ENCODE measurements at regions not wholly inside any gene's neighbourhood (a gene's known extent, or its start where the extent isn't known, plus 50 kb on each side); places are given as distances from the start of the nearest gene placed in this dataset.

DNA sequence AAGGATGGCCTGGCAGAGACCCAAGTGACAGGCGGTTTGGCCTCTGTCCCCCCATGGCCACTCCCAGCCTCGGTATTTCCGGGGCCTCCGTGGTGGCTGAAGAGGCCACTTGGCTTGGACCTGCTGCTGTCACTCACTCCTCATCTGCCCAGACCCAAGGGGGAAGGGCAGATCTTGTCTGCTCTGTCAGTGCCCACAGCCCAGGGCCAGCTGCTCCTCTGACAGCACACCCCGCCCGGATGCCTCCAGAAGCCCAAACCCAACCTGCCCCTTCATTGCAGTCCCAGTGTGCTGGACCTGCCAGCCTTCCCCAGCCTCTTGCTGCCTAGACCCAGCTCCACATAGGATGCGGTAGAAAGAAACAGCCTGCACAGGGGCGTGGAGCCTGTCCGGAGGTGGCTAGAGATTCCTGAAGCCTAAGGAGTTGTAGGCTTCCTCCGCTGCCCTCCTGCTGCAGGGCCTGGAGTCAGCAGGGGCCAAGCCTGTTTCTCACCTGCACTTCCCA lies 52.0 kb downstream of the MAGEF1 start:
- TF ChIP-seq, protein P1, sequence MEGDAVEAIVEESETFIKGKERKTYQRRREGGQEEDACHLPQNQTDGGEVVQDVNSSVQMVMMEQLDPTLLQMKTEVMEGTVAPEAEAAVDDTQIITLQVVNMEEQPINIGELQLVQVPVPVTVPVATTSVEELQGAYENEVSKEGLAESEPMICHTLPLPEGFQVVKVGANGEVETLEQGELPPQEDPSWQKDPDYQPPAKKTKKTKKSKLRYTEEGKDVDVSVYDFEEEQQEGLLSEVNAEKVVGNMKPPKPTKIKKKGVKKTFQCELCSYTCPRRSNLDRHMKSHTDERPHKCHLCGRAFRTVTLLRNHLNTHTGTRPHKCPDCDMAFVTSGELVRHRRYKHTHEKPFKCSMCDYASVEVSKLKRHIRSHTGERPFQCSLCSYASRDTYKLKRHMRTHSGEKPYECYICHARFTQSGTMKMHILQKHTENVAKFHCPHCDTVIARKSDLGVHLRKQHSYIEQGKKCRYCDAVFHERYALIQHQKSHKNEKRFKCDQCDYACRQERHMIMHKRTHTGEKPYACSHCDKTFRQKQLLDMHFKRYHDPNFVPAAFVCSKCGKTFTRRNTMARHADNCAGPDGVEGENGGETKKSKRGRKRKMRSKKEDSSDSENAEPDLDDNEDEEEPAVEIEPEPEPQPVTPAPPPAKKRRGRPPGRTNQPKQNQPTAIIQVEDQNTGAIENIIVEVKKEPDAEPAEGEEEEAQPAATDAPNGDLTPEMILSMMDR (IDR thresholded peaks at IDR 0.05) = no peak
- Mint-ChIP-seq H3K36me3 (peaks cover 0 to 1% of the 10 kb centered on the region in 2 donors), H3K27me3 (ENCODE audit: low read depth in 3 of 3) (peaks cover 4 to 10% (median 6%) of the 10 kb centered on the region in 3 donors)

DNA sequence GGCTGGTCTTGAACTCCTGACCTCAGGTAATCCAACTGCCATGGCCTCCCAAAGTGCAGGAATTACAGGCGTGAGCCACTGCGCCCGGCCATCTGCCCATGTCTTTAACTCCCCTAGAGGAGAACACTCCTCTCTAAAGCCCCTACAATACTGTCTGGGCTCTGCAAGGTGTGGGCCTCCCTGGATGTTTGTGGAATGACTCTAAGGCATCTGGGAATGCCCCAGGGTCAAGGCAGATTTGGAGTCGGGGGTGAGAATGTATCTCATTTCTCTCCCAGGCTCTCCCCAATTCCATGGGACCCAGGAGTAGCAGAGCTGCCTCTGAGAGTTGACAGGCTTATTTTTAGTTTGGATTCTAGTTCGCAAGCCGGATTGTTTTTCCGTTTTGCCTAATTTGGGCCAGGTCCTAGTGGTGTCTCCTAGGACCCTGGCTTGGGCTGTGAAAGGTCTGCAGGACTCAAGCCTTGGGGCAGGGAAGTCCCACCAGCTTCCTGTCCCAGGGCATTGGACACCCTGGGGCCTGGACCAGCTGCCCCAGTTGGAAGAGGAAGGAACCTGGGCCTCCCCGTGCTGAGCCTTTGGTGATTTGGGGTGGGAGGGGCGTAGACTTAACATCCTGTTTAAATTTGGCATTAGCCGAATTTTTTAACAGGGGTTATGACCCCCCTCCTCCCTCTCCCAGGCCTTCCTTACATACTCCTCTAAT lies 53.5 kb downstream of the MAGEF1 start:
- Histone ChIP-seq H3K9ac (ENCODE audit: insufficient read depth, low read length, poor library complexity, severe bottlenecking) (no peak overlapping the region), H3K27me3 (ENCODE audit: control insufficient read depth in 2 of 2, insufficient read depth in 2 of 2, low read length in 2 of 2) (no peaks in the 10 kb centered on the region), H3K9me3 (replicated peaks in 1 of 2; ENCODE audit: control insufficient read depth in 1 of 2, insufficient read depth in 1 of 2, low read length in 2 of 2) (peaks cover 0 to 3% of the 10 kb centered on the region in 2 donors), H2AFZ (ENCODE audit: insufficient read depth, low read depth, low read length, poor library complexity, severe bottlenecking) (no peak overlapping the region), H3K27ac (ENCODE audit: low read depth in 1 of 2, low read length in 2 of 2) (no peak overlapping the region), H4K20me1 (ENCODE audit: insufficient read depth, low read length) (no peaks in the 10 kb centered on the region), H3K36me3 (replicated peaks in 1 of 2; ENCODE audit: control insufficient read depth in 1 of 2, insufficient read depth in 2 of 2, low read length in 2 of 2) (no peaks in the 10 kb centered on the region), H3K4me3 (replicated peaks in 1 of 3; ENCODE audit: low read depth in 2 of 3, low read length in 3 of 3) (no peak overlapping the region), H3K4me1 (ENCODE audit: control insufficient read depth in 1 of 2, insufficient read depth in 2 of 2, low read length in 2 of 2) (peaks cover 18% of the 10 kb centered on the region in 2 donors), H3K79me2 (ENCODE audit: insufficient read depth, low read length) (no peaks in the 10 kb centered on the region), H3K4me2 (replicated peaks; ENCODE audit: extremely low read depth, low read length, poor library complexity, severe bottlenecking) (no peak overlapping the region)
- Mint-ChIP-seq H3K4me3 (peak overlapping the region; percentile 9 to 43), H3K36me3 (peaks cover 0 to 1% of the 10 kb centered on the region in 2 donors), H3K9me3 (peaks cover 0 to 8% (median 6%) of the 10 kb centered on the region in 7 donors), H3K27me3 (ENCODE audit: low read depth in 3 of 3) (peaks cover 3 to 7% (median 4%) of the 10 kb centered on the region in 3 donors), H3K4me1 (peaks cover 28% of the 10 kb centered on the region), H3K27ac (peak overlapping the region in 2 of 7 donors; percentile 26 to 36)
- peak; percentile 27 to 40 (median 33) for DNase-seq
- 55% methylated on average over 2 of the region's 10 CpGs for WGBS (ENCODE audit: insufficient coverage)
- intact Hi-C loops (cut with micrococcal nuclease) = no loop called here
- TF ChIP-seq, protein P1 (IDR thresholded peaks at IDR 0.05) = no peak

More for the DNA sequence above, 52.0 kb downstream of the MAGEF1 start:
- Mint-ChIP-seq H3K9me3 (peaks cover 0 to 2% (median 0%) of the 10 kb centered on the region in 7 donors), H3K4me3 (no peak overlapping the region), H3K4me1 (peaks cover 33% of the 10 kb centered on the region), H3K27ac (no peak overlapping the region)
- Histone ChIP-seq H3K4me3 (replicated peaks in 1 of 3; ENCODE audit: low read depth in 2 of 3, low read length in 3 of 3) (no peak overlapping the region), H3K79me2 (ENCODE audit: insufficient read depth, low read length) (no peaks in the 10 kb centered on the region), H3K36me3 (replicated peaks in 1 of 2; ENCODE audit: control insufficient read depth in 1 of 2, insufficient read depth in 2 of 2, low read length in 2 of 2) (no peaks in the 10 kb centered on the region), H3K27ac (ENCODE audit: low read depth in 1 of 2, low read length in 2 of 2) (no peak overlapping the region), H4K20me1 (ENCODE audit: insufficient read depth, low read length) (no peaks in the 10 kb centered on the region), H3K9ac (ENCODE audit: insufficient read depth, low read length, poor library complexity, severe bottlenecking) (no peak overlapping the region), H3K9me3 (replicated peaks in 1 of 2; ENCODE audit: control insufficient read depth in 1 of 2, insufficient read depth in 1 of 2, low read length in 2 of 2) (no peaks in the 10 kb centered on the region), H3K4me1 (ENCODE audit: control insufficient read depth in 1 of 2, insufficient read depth in 2 of 2, low read length in 2 of 2) (peaks cover 18% of the 10 kb centered on the region in 2 donors), H2AFZ (ENCODE audit: insufficient read depth, low read depth, low read length, poor library complexity, severe bottlenecking) (no peak overlapping the region), H3K4me2 (replicated peaks; ENCODE audit: extremely low read depth, low read length, poor library complexity, severe bottlenecking) (no peak overlapping the region), H3K27me3 (ENCODE audit: control insufficient read depth in 2 of 2, insufficient read depth in 2 of 2, low read length in 2 of 2) (no peaks in the 10 kb centered on the region)
- 86% methylated on average over 7 of the region's 10 CpGs for WGBS (ENCODE audit: insufficient coverage)
- no peak for DNase-seq
- intact Hi-C loops (cut with micrococcal nuclease) = no loop called here

Data from CD14-positive monocyte (primary cell).